PC-9 (cell line): ENCODE measurements at regions not wholly inside any gene's neighbourhood (a gene's known extent, or its start where the extent isn't known, plus 50 kb on each side); places are given as distances from the start of the nearest gene placed in this dataset.

Source experiments
- BruUV-seq: library from RNA; stranded (reverse); fragments of 400-500 nt; replicated peaks from 2 replicates; lab custom pipeline; 2021; lab: Mats Ljungman, UMichigan
- CTCF ChIA-PET: fragments of 300-600 bp; sonication (Branson Sonifier 250); formaldehyde crosslinking; loops from one replicate; lab custom pipeline; 2022; ENCODE audit warnings: antibody characterized with exemption; lab: Charles Lee
- POLR2A ChIA-PET: fragments of 300-600 bp; sonication (Branson Sonifier 250); formaldehyde crosslinking; loops from one replicate; lab custom pipeline; 2022; ENCODE audit warnings: antibody characterized with exemption; ENCODE audit not compliant: unreplicated experiment; lab: Charles Lee
- DNase-seq, 2 experiments: peaks; one replicate each; pipeline versions ENCODE4 v3.0.0 to v3.0.0-alpha.2; 2015 to 2022; ENCODE audit warnings: mixed read lengths in 1 of 2
- H2AFZ ChIP-seq: fragments of 200-600 bp; sonication (generic); 2 replicates; pipeline ENCODE4 v1.8.1; 2017; ENCODE audit warnings: antibody characterized with exemption
- H3F3A ChIP-seq: fragments of 200-600 bp; sonication (generic); 2 replicates; pipeline ENCODE4 v1.8.1; 2017; ENCODE audit warnings: antibody characterized with exemption, mild to moderate bottlenecking, low read depth; ENCODE audit not compliant: insufficient read depth
- H3K27ac ChIP-seq: fragments of 200-600 bp; sonication (generic); 2 replicates; pipeline ENCODE4 v1.6.1; 2016; ENCODE audit warnings: mixed run types
- H3K27me3 ChIP-seq: fragments of 200-600 bp; sonication (generic); 2 replicates; pipeline ENCODE4 v1.6.1; 2016; ENCODE audit warnings: low read depth, mixed run types; ENCODE audit not compliant: insufficient read depth
- H3K36me3 ChIP-seq: fragments of 200-600 bp; sonication (generic); 2 replicates; pipeline ENCODE4 v1.6.1; 2016; ENCODE audit warnings: low read depth, mixed run types
- H3K4me1 ChIP-seq: fragments of 200-600 bp; sonication (generic); replicated peaks from 2 replicates; pipeline ENCODE4 v1.6.1; 2016; ENCODE audit warnings: mixed run types; ENCODE audit not compliant: insufficient read depth
- H3K4me2 ChIP-seq: fragments of 200-600 bp; sonication (generic); 2 replicates; pipeline ENCODE4 v1.6.1; 2017; ENCODE audit warnings: mixed run types
- H3K4me3 ChIP-seq: fragments of 200-600 bp; sonication (generic); 2 replicates; pipeline ENCODE4 v1.6.1; 2016; ENCODE audit warnings: mixed run types
- H3K79me2 ChIP-seq: fragments of 200-600 bp; sonication (generic); 2 replicates; pipeline ENCODE4 v1.6.1; 2017; ENCODE audit warnings: low read depth, mixed run types
- H3K9me2 ChIP-seq: fragments of 200-600 bp; sonication (generic); 2 replicates; pipeline ENCODE4 v1.8.1; 2017; ENCODE audit warnings: mild to moderate bottlenecking; ENCODE audit not compliant: insufficient read depth
- H3K9me3 ChIP-seq: fragments of 200-600 bp; sonication (generic); 2 replicates; pipeline ENCODE4 v1.8.1; 2016; ENCODE audit warnings: low read depth; ENCODE audit not compliant: insufficient read depth
- H4K20me1 ChIP-seq: fragments of 200-600 bp; sonication (generic); 2 replicates; pipeline ENCODE4 v1.8.1; 2017; ENCODE audit not compliant: insufficient read depth
- CTCF ChIP-seq: fragments of 200-600 bp; sonication (generic); conservative IDR thresholded peaks from 2 replicates; pipeline ENCODE4 v1.6.1; 2017; ENCODE audit warnings: mixed run types, antibody characterized with exemption, mild to moderate bottlenecking, moderate library complexity
- EZH2 ChIP-seq: fragments of 200-600 bp; sonication (generic); IDR thresholded peaks from 2 replicates; pipeline ENCODE4 v1.8.0; 2017; ENCODE audit warnings: antibody characterized with exemption, low read depth
- intact Hi-C: fragments of 100-400 bp; cut with micrococcal nuclease; formaldehyde crosslinking; loops from one replicate; pipeline ENCODE4 v1.10.0; 2022; ENCODE audit not compliant: unreplicated experiment

DNA sequence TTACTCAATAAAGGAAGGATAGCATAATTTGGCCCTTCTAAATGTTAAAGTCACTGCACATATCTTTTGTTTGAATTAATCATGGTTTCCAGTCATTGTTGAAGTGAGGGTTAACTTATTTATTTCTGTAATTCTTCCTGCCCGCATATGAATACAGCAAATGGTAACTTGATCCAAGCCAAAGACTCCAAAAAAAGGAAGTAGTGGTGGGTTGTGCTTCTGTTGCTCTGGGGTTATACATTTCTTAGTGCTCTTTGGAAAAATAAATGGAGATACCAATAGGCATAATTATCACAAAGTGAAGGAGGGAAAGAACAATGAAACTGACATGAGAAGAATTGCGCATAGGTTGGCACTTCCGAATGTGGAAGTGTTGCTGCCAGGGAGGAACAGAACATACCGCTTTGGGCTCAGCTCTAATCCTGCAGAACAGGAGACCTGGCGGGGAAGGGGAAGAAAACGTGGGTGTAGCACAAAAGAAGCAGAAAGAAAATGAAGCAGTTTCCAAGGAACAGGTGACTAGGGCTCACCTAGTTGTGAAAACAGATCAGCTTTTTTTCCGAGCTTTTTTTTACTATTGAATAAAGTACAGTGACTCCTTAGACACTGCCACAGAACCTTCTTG, 69.7 kb upstream of the TAF11L2 start:
- H4K20me1 ChIP-seq = no peaks in the 10 kb centered on the region
- TF ChIP-seq EZH2 (no peak), CTCF (no peak)
- H3K4me3 ChIP-seq = no peak overlapping the region
- H3K27ac ChIP-seq = no peak overlapping the region
- no peaks in the 10 kb centered on the region for H3F3A ChIP-seq
- no peak for DNase-seq
- H3K9me3 ChIP-seq = no peaks in the 10 kb centered on the region
- no peak overlapping the region for H3K4me2 ChIP-seq
- no peaks in the 10 kb centered on the region for H3K36me3 ChIP-seq
- ChIA-PET POLR2A (no interaction called here), CTCF (no interaction called here)
- BruUV-seq = no TSS peak
- no peaks in the 10 kb centered on the region for H3K79me2 ChIP-seq
- H2AFZ ChIP-seq = no peak overlapping the region
- no peaks in the 10 kb centered on the region for H3K4me1 ChIP-seq
- H3K27me3 ChIP-seq = 0 out of 2 replicates have a peak, but pooled peaks cover 15% of the 10 kb centered on the region
- intact Hi-C loops = no loop called here
- no peaks in the 10 kb centered on the region for H3K9me2 ChIP-seq

- no peak overlapping the region for H3K27ac ChIP-seq
- no peaks in the 10 kb centered on the region for H3K4me1 ChIP-seq
- intact Hi-C loops = no loop called here
- no peaks in the 10 kb centered on the region for H3K9me3 ChIP-seq
- BruUV-seq = no TSS peak
- no peak overlapping the region for H2AFZ ChIP-seq
- H3K36me3 ChIP-seq = no peaks in the 10 kb centered on the region
- H4K20me1 ChIP-seq = no peaks in the 10 kb centered on the region
- 0 out of 2 replicates have a peak, but pooled peaks cover 13% of the 10 kb centered on the region for H3K27me3 ChIP-seq
- no peak for TF ChIP-seq EZH2
- no peak for TF ChIP-seq CTCF
- DNase-seq = no peak
- no peaks in the 10 kb centered on the region for H3F3A ChIP-seq
- H3K79me2 ChIP-seq = no peaks in the 10 kb centered on the region
- no peak overlapping the region for H3K4me3 ChIP-seq
- POLR2A ChIA-PET = no interaction called here
- H3K4me2 ChIP-seq = no peak overlapping the region
- CTCF ChIA-PET = no interaction called here
- H3K9me2 ChIP-seq = no peaks in the 10 kb centered on the region
Observed at GRCh38 chr5:17429353-17429752, 68.7 kb upstream of the TAF11L2 start.

DNA sequence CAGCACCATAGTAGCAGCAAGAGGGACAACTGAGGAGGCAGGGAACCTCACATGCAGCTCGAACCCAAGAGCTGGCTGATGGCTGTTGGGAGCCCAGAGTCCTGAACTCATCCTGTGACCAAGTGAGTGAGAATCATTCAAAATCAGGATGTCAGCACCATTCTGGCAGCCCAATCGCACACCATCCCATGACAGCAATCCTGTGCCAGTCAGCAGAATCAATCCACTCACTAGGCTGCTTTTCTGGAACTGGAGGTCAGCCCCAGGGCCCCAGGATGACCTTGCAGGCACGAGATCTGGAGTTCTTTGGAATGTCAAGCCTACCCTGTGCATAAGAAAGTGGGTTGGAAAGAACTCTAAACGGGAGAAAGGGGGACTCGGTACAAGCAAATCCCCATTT, 67.8 kb upstream of the TAF11L2 start:
- no peaks in the 10 kb centered on the region for H3K36me3 ChIP-seq
- TF ChIP-seq EZH2 = no peak
- no peak for TF ChIP-seq CTCF
- H2AFZ ChIP-seq = no peak overlapping the region
- no peaks in the 10 kb centered on the region for H4K20me1 ChIP-seq
- intact Hi-C loops = no loop called here
- H3K27me3 ChIP-seq = 0 out of 2 replicates have a peak, but pooled peaks cover 5% of the 10 kb centered on the region
- H3K27ac ChIP-seq = no peak overlapping the region
- H3K9me2 ChIP-seq = no peaks in the 10 kb centered on the region
- no peaks in the 10 kb centered on the region for H3K79me2 ChIP-seq
- no peak overlapping the region for H3K4me2 ChIP-seq
- ChIA-PET POLR2A (no interaction called here), CTCF (no interaction called here)
- H3K4me1 ChIP-seq = no peaks in the 10 kb centered on the region
- no peak overlapping the region for H3K4me3 ChIP-seq
- no peak for DNase-seq
- BruUV-seq = no TSS peak
- H3K9me3 ChIP-seq = no peaks in the 10 kb centered on the region
- H3F3A ChIP-seq = no peaks in the 10 kb centered on the region
